GM12878 (cell line): ENCODE measurements at regions not wholly inside any gene's neighbourhood (a gene's known extent, or its start where the extent isn't known, plus 50 kb on each side); places are given as distances from the start of the nearest gene placed in this dataset.

ENCODE experiments used
- ATF2 ChIP-seq: IDR thresholded peaks from 2 replicates; pipeline ENCODE4 v1.6.1; 2012; ENCODE audit warnings: low read length, inconsistent platforms
- CUX1 ChIP-seq: IDR thresholded peaks from 2 replicates; pipeline ENCODE4 v1.6.1; 2012; ENCODE audit warnings: improper control_type of control experiment, low read depth, low read length; ENCODE audit not compliant: insufficient replicate concordance
- DPF2 ChIP-seq: fragments of 450-650 bp; IDR thresholded peaks from 2 replicates; pipeline ENCODE4 v1.6.1; 2017; ENCODE audit warnings: mild to moderate bottlenecking
- EZH2 ChIP-seq: IDR thresholded peaks from 2 replicates; pipeline ENCODE4 v1.6.1; 2012; ENCODE audit warnings: low read depth, mild to moderate bottlenecking, control low read depth, inconsistent platforms, low read length, borderline replicate concordance; ENCODE audit not compliant: control insufficient read depth
- GABPA ChIP-seq: IDR thresholded peaks from 2 replicates; pipeline ENCODE4 v1.6.1; 2014; ENCODE audit warnings: antibody characterized with exemption, low read depth, mild to moderate bottlenecking, inconsistent platforms
- NFIC ChIP-seq: IDR thresholded peaks from 2 replicates; pipeline ENCODE4 v1.6.1; 2012; ENCODE audit warnings: low read depth, mild to moderate bottlenecking, inconsistent platforms, low read length, moderate library complexity
- PAX8 ChIP-seq: fragments of 450-650 bp; IDR thresholded peaks from 2 replicates; pipeline ENCODE4 v1.6.1; 2017; ENCODE audit warnings: mild to moderate bottlenecking, moderate library complexity
- RCOR1 ChIP-seq: conservative IDR thresholded peaks from 2 replicates; pipeline ENCODE4 v1.6.1; 2012; ENCODE audit warnings: low read depth, low read length, improper control_type of control experiment
- TAF1 ChIP-seq: IDR thresholded peaks from 2 replicates; pipeline ENCODE4 v1.6.1; 2011; ENCODE audit warnings: mild to moderate bottlenecking, low read depth, low read length, borderline replicate concordance
- TF ChIP-seq, protein P1 (sequence below), 3 experiments: IDR thresholded peaks in 2 of 3; conservative IDR thresholded peaks in 1 of 3; 2 replicates each; pipeline ENCODE4 v1.5.1; 2011; ENCODE audit warnings: low read depth in 3 of 3, low read length in 3 of 3, mild to moderate bottlenecking in 3 of 3, control low read depth in 2 of 3, moderate library complexity in 2 of 3, inconsistent platforms in 1 of 3, mixed read lengths in 1 of 3; ENCODE audit not compliant: control insufficient read depth in 2 of 3, insufficient read depth in 1 of 3; ENCODE audit errors: extremely low read depth in 1 of 3

- TF ChIP-seq, protein P1, sequence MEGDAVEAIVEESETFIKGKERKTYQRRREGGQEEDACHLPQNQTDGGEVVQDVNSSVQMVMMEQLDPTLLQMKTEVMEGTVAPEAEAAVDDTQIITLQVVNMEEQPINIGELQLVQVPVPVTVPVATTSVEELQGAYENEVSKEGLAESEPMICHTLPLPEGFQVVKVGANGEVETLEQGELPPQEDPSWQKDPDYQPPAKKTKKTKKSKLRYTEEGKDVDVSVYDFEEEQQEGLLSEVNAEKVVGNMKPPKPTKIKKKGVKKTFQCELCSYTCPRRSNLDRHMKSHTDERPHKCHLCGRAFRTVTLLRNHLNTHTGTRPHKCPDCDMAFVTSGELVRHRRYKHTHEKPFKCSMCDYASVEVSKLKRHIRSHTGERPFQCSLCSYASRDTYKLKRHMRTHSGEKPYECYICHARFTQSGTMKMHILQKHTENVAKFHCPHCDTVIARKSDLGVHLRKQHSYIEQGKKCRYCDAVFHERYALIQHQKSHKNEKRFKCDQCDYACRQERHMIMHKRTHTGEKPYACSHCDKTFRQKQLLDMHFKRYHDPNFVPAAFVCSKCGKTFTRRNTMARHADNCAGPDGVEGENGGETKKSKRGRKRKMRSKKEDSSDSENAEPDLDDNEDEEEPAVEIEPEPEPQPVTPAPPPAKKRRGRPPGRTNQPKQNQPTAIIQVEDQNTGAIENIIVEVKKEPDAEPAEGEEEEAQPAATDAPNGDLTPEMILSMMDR (IDR thresholded peaks at IDR 0.05 in 2 of 3, conservative IDR thresholded peaks at IDR 0.05 in 1 of 3; ENCODE audit: control insufficient read depth in 2 of 3, extremely low read depth in 1 of 3, insufficient read depth in 1 of 3, low read depth in 3 of 3, low read length in 3 of 3): no peak
- TF ChIP-seq EZH2 (no peak), NFIC (no peak), DPF2 (no peak), ATF2 (no peak), GABPA (no peak), PAX8 (no peak), TAF1 (no peak), CUX1 (no peak), RCOR1 (no peak)
These were observed 208.2 kb downstream of the DMRTA1 start for GRCh38 chr9:22654833-22655232.
